ENCODE measurements at regions not wholly inside any gene's neighbourhood (a gene's known extent, or its start where the extent isn't known, plus 50 kb on each side); places are given as distances from the start of the nearest gene placed in this dataset.

DNA sequence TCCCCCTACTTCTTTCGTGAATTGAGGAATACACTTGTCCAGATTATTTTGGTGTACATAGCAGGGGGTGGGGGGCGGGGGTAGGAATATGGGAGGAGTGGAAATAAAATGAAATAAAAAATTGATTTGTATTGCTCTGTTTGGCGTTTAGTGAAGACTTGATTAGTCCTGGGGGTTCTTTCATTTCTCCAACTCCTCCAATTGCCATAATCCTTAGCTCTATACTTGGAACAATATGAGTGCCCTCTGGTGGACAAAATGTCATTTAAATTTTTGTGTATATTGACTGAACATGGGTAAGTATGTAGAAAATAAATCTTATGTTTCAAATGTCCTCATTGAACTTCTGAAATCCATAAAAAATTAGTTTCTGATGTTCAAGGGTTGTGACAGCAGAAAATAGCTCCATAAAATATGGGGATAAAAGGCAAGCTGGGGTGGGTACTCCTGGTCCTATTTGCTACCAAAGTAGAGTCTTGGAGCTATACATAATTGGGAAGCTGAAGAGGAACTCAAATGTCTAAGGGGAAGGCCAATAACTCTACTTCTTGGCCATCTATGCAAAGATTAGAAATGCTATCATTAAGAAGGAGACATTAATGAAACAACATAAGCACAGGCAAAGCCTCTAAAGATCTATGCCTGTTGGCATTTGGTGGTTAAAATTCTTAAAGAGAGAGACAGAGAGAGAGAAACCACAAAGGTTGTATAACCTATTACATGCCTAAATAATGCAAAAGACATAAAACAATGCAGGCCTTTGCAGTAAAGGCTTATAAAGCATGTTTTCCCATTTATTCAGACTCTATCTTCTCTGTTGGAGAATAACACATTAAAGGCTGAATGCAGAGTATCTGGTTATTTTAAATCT, 421.6 kb downstream of the METTL15 start:
- Histone ChIP-seq H3K9me3 (ENCODE audit: control insufficient read depth, insufficient read depth, low read length) (peaks cover 6% of the 10 kb centered on the region), H3F3A (ENCODE audit: control insufficient read depth, insufficient read depth) (no peaks in the 10 kb centered on the region), H3K4me1 (ENCODE audit: control insufficient read depth, low read length) (no peaks in the 10 kb centered on the region), H3K27ac (ENCODE audit: low read depth, low read length) (no peak overlapping the region), H3K4me3 (ENCODE audit: low read length) (no peak overlapping the region), H3K27me3 (ENCODE audit: control insufficient read depth, low read length) (no peaks in the 10 kb centered on the region), H3K36me3 (ENCODE audit: control insufficient read depth, low read length) (no peaks in the 10 kb centered on the region), H3K9me2 (replicated peaks; ENCODE audit: control insufficient read depth, low read length) (no peaks in the 10 kb centered on the region), H4K20me1 (ENCODE audit: control insufficient read depth, insufficient read depth, low read depth, low read length) (no peaks in the 10 kb centered on the region), H3K4me2 (ENCODE audit: low read length) (no peak overlapping the region), H3K79me2 (ENCODE audit: control insufficient read depth, low read length) (no peaks in the 10 kb centered on the region)
- no peak for TF ChIP-seq EZH2phosphoT487 (IDR thresholded peaks at IDR 0.05; ENCODE audit: borderline replicate concordance, low read length)
- TF ChIP-seq, protein P1, sequence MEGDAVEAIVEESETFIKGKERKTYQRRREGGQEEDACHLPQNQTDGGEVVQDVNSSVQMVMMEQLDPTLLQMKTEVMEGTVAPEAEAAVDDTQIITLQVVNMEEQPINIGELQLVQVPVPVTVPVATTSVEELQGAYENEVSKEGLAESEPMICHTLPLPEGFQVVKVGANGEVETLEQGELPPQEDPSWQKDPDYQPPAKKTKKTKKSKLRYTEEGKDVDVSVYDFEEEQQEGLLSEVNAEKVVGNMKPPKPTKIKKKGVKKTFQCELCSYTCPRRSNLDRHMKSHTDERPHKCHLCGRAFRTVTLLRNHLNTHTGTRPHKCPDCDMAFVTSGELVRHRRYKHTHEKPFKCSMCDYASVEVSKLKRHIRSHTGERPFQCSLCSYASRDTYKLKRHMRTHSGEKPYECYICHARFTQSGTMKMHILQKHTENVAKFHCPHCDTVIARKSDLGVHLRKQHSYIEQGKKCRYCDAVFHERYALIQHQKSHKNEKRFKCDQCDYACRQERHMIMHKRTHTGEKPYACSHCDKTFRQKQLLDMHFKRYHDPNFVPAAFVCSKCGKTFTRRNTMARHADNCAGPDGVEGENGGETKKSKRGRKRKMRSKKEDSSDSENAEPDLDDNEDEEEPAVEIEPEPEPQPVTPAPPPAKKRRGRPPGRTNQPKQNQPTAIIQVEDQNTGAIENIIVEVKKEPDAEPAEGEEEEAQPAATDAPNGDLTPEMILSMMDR (IDR thresholded peaks at IDR 0.05; ENCODE audit: low read depth, low read length, poor library complexity, severe bottlenecking), result peak; percentile 46

DNA sequence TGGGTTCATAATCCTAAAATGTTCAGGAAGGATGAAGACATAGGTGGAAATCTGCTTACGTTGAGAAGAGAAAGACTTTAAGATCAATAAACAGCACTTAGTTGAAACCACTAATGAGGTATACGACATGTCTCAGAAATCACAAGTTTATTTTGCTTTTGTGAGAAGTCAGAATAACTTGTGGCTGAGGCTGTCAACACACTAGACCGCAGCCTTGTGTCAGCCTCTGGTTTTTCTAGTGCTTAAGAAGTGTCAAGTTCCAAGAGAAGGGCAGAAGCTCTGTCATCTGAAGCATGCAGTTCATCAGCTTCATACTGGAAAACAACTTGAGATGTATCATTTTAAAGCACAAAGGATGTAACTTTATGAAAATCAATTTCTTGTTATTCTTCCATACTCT, 420.9 kb downstream of the METTL15 start:
- Histone ChIP-seq H4K20me1 (ENCODE audit: control insufficient read depth, insufficient read depth, low read depth, low read length) (no peaks in the 10 kb centered on the region), H3K4me1 (ENCODE audit: control insufficient read depth, low read length) (no peaks in the 10 kb centered on the region), H3K9me2 (replicated peaks; ENCODE audit: control insufficient read depth, low read length) (no peaks in the 10 kb centered on the region), H3K9me3 (ENCODE audit: control insufficient read depth, insufficient read depth, low read length) (peaks cover 6% of the 10 kb centered on the region), H3K27me3 (ENCODE audit: control insufficient read depth, low read length) (no peaks in the 10 kb centered on the region), H3K36me3 (ENCODE audit: control insufficient read depth, low read length) (no peaks in the 10 kb centered on the region), H3K79me2 (ENCODE audit: control insufficient read depth, low read length) (no peaks in the 10 kb centered on the region), H3K4me3 (ENCODE audit: low read length) (no peak overlapping the region), H3K4me2 (ENCODE audit: low read length) (no peak overlapping the region), H3K27ac (ENCODE audit: low read depth, low read length) (no peak overlapping the region), H3F3A (ENCODE audit: control insufficient read depth, insufficient read depth) (no peaks in the 10 kb centered on the region)
- TF ChIP-seq, protein P1 (IDR thresholded peaks at IDR 0.05; ENCODE audit: low read depth, low read length, poor library complexity, severe bottlenecking), result no peak
- TF ChIP-seq EZH2phosphoT487 (IDR thresholded peaks at IDR 0.05; ENCODE audit: borderline replicate concordance, low read length), result no peak

DNA sequence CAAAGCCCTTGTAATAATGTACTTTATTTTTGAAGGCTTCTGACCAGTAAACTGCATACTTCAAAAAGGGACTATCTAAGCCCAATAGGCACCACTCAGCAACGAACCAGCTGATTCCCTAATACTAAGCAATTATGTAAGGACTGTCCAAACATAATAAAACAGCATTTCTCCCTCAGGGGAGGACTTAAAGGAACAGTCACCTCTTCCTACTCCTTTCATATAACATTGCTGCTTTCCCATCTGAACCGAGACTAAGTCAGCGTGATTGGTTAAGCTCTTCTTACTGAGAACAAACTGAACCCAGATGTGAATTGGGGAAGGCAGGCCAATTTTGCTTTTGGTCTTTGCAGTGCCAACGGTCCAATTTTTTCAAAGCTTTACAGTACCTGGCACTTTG, 420.0 kb downstream of the METTL15 start:
- Histone ChIP-seq H3K27ac (ENCODE audit: low read depth, low read length) (no peak overlapping the region), H3F3A (ENCODE audit: control insufficient read depth, insufficient read depth) (no peaks in the 10 kb centered on the region), H3K4me3 (ENCODE audit: low read length) (no peak overlapping the region), H3K9me2 (replicated peaks; ENCODE audit: control insufficient read depth, low read length) (no peaks in the 10 kb centered on the region), H3K27me3 (ENCODE audit: control insufficient read depth, low read length) (no peaks in the 10 kb centered on the region), H3K36me3 (ENCODE audit: control insufficient read depth, low read length) (no peaks in the 10 kb centered on the region), H4K20me1 (ENCODE audit: control insufficient read depth, insufficient read depth, low read depth, low read length) (no peaks in the 10 kb centered on the region), H3K79me2 (ENCODE audit: control insufficient read depth, low read length) (no peaks in the 10 kb centered on the region), H3K9me3 (ENCODE audit: control insufficient read depth, insufficient read depth, low read length) (peaks cover 6% of the 10 kb centered on the region), H3K4me2 (ENCODE audit: low read length) (no peak overlapping the region), H3K4me1 (ENCODE audit: control insufficient read depth, low read length) (no peaks in the 10 kb centered on the region)
- TF ChIP-seq EZH2phosphoT487 (IDR thresholded peaks at IDR 0.05; ENCODE audit: borderline replicate concordance, low read length), result no peak
- TF ChIP-seq, protein P1 (IDR thresholded peaks at IDR 0.05; ENCODE audit: low read depth, low read length, poor library complexity, severe bottlenecking), result no peak

Data from DOHH2 (cell line).